Effector memory CD8-positive, alpha-beta T cell (primary cell): ENCODE measurements at regions not wholly inside any gene's neighbourhood (a gene's known extent, or its start where the extent isn't known, plus 50 kb on each side); places are given as distances from the start of the nearest gene placed in this dataset.
"Not testable (repeated sequence)": the region's sequence is repeated elsewhere in the genome, so short reads cannot be mapped to it uniquely, and the experiment has no call there.

Experiments
- ATAC-seq: fragments of 150-1000 bp; cut with Tn5 transposase; replicated peaks from 2 replicates; pipeline ENCODE4 v1.10.0; 2021; ENCODE audit warnings: mild to moderate bottlenecking, moderate library complexity
- DNase-seq, 3 experiments: peaks; one replicate each; pipeline ENCODE4 v3.0.0; 2021
- H3K27ac Mint-ChIP-seq, 2 donors: one replicate each; pipeline ENCODE4 v1.8.0; 2022; ENCODE audit warnings: mild to moderate bottlenecking in 2 of 2, mixed read lengths in 2 of 2, moderate library complexity in 2 of 2
- H3K27me3 Mint-ChIP-seq, 2 donors: one replicate each; pipeline ENCODE4 v1.8.0; 2022; ENCODE audit warnings: mixed read lengths in 2 of 2
- H3K36me3 Mint-ChIP-seq: one replicate; pipeline ENCODE4 v1.8.0; 2022; ENCODE audit warnings: mild to moderate bottlenecking, moderate library complexity, mixed read lengths; ENCODE audit not compliant: insufficient read depth
- H3K4me1 Mint-ChIP-seq, 2 donors: one replicate each; pipeline ENCODE4 v1.8.0; 2022; ENCODE audit warnings: low read depth in 2 of 2, mixed read lengths in 2 of 2
- H3K4me3 Mint-ChIP-seq, 2 donors: one replicate each; pipeline ENCODE4 v1.8.0; 2022; ENCODE audit warnings: mild to moderate bottlenecking in 2 of 2, mixed read lengths in 2 of 2, moderate library complexity in 2 of 2
- H3K9me3 Mint-ChIP-seq, 2 donors: one replicate each; pipeline ENCODE4 v1.8.0; 2022; ENCODE audit warnings: mixed read lengths in 2 of 2

DNA sequence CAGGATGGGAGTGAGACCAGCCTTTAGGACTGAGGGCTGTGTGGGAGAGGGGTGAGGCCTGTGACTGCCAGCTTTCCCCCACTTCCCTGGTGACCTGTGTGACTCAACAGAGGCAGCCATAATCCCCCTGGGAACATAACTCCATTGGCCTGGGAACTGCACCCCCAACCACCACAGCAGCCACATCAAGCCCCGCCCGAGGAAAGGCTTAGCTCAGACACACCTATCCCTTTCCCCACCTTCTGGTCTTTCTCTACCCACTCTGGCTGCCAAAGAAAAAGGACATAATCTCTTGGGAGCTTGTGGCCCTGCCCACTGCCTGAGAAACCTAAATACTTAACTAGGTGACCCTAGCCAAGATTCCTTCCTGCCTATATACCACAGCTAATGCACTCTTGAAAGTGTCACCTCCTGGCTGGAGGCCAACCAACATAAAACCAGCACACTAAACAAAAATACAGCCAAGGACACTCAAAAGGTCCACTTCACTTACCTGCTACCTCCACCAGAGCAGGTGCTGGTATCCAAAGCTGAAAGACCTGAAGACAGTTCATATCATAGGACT is 406.6 kb upstream of the CAMK1G start:
- Mint-ChIP-seq H3K36me3 (no peaks in the 10 kb centered on the region), H3K4me1 (no peaks in the 10 kb centered on the region), H3K9me3 (peaks cover 9% of the 10 kb centered on the region in 2 donors), H3K4me3 (no peak overlapping the region), H3K27ac (no peak overlapping the region), H3K27me3 (peaks cover 0 to 9% of the 10 kb centered on the region in 2 donors)
- ATAC-seq (no peak), DNase-seq (no peak)

DNA sequence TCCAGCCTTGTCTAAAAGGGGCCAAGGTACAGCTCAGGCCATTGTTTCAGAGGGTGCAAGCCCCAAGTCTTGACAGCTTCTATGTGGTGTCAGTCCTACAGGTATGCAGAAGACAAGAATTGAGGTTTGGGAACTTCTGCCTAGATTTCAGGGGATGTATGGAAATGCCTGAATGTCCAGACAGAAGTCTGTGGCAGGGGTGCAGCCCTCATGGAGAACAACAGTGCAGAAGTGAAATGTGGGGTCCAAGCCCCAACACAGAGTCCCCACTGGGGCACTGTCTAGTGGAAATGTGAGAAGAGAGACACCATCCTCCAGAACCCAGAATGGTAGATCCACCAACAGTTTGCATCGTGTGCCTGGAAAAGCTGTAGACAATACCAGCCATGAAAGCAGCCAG is 400.3 kb upstream of the CAMK1G start:
- H3K9me3 Mint-ChIP-seq: peaks cover 0 to 3% of the 10 kb centered on the region in 2 donors
- no peaks in the 10 kb centered on the region for H3K4me1 Mint-ChIP-seq
- no peak overlapping the region for H3K4me3 Mint-ChIP-seq
- no peaks in the 10 kb centered on the region for H3K27me3 Mint-ChIP-seq
- no peaks in the 10 kb centered on the region for H3K36me3 Mint-ChIP-seq
- no peak overlapping the region for H3K27ac Mint-ChIP-seq
- no peak for DNase-seq
- ATAC-seq: no peak

DNA sequence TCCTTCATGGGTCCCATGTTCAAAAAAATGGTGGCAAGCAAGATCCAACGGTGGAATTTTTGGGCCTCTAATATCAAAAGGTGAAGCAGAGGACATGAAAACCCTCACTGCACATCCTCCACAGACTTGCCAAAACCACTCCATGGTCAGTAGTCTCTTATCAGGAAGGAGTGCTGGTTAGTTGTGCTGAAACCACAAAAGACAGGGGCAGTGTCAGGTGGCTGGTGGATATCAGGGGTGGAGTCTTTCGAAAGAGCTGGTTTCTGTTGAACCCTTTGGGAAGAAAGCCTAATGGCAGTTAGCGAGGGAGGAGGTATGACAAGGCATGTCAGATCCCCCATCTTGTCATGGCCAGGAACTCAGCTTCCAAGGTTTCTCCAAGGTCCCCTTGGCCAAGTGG is 395.9 kb upstream of the CAMK1G start:
- DNase-seq: no peak
- no peaks in the 10 kb centered on the region for H3K4me1 Mint-ChIP-seq
- no peaks in the 10 kb centered on the region for H3K27me3 Mint-ChIP-seq
- H3K9me3 Mint-ChIP-seq: no peaks in the 10 kb centered on the region
- H3K4me3 Mint-ChIP-seq: no peak overlapping the region
- no peak overlapping the region for H3K27ac Mint-ChIP-seq
- ATAC-seq: no peak
- no peaks in the 10 kb centered on the region for H3K36me3 Mint-ChIP-seq

DNA sequence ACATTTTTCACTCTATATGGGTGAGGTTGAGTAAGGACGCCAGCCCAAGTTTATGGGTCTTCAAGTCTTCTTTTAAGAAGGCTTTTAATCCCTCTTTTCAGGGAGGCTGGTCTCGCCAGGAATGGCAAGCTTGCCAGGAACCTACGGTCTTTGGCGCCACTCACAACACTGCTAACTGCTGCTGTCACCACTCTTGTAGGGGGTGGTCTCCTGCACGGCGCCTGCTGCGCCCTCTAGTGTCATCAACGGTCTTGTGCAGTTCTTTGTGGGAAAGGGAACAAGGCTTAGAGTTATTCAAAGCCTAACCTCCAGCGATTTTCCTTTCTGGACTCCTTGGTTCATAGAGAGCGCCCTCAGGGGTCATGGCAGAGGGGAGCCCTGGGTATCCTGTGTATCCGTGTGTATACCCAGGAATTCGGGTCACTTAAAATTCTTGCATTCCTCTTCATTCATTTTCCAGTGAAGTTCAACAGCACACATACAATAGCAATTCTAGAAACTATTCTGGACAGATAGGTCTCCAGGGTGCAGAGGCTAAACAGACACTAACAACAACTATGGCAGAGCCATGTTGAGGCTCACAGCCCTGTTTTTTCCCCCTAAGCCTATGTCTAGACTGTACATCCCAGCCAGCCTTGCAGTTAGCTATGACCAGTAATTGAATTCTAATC is 392.8 kb upstream of the CAMK1G start:
- Mint-ChIP-seq H3K4me1 (no peaks in the 10 kb centered on the region), H3K9me3 (peaks cover 0 to 3% of the 10 kb centered on the region in 2 donors), H3K36me3 (no peaks in the 10 kb centered on the region), H3K4me3 (no peak overlapping the region), H3K27ac (no peak overlapping the region), H3K27me3 (no peaks in the 10 kb centered on the region)
- ATAC-seq (no peak), DNase-seq (no peak)

DNA sequence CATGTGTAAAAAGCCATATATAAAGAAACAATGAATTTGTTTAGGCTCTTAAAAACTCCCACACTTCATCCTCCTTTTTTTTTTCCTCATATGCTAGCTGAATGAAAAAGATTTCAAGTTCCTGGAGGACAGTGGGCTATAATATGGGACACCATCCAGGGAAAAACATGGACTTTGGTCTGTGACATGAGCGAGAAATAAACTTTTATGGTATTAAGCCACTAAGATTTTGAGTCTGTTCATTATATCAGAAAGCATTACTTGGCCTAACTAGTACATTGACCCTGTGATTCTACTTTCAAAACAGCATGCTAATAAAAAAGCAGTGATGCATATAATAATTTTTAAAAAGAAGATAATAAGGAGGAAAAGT is 392.3 kb upstream of the CAMK1G start:
- ATAC-seq (no peak), DNase-seq (no peak)
- H3K36me3 Mint-ChIP-seq: no peaks in the 10 kb centered on the region
- no peak overlapping the region for H3K4me3 Mint-ChIP-seq
- no peaks in the 10 kb centered on the region for H3K4me1 Mint-ChIP-seq
- H3K27ac Mint-ChIP-seq: no peak overlapping the region
- H3K27me3 Mint-ChIP-seq: no peaks in the 10 kb centered on the region
- H3K9me3 Mint-ChIP-seq: peaks cover 3 to 8% of the 10 kb centered on the region in 2 donors

DNA sequence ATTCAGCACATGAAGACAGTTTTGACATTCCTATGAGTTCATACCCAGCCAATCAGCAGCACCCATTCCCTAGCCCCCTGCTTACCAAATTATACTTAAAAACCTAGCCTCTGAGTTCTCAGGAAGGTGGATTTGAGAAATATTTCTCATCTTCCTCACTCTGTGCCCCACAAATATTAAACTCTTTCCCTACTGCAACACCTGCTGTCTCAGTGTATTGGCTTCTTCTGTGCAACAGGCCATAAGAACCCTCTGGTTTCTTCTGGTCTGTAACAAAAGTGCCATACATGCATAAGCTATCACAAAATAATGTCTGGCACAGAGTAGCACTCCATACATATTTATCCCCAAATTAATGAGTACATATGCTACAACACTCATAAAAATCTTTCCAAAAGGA is 387.4 kb upstream of the CAMK1G start:
- Mint-ChIP-seq H3K27me3 (peaks cover 0 to 15% of the 10 kb centered on the region in 2 donors), H3K9me3 (peaks cover 3 to 17% of the 10 kb centered on the region in 2 donors), H3K27ac (no peak overlapping the region), H3K4me1 (no peaks in the 10 kb centered on the region), H3K4me3 (no peak overlapping the region), H3K36me3 (no peaks in the 10 kb centered on the region)
- DNase-seq (no peak), ATAC-seq (no peak)

DNA sequence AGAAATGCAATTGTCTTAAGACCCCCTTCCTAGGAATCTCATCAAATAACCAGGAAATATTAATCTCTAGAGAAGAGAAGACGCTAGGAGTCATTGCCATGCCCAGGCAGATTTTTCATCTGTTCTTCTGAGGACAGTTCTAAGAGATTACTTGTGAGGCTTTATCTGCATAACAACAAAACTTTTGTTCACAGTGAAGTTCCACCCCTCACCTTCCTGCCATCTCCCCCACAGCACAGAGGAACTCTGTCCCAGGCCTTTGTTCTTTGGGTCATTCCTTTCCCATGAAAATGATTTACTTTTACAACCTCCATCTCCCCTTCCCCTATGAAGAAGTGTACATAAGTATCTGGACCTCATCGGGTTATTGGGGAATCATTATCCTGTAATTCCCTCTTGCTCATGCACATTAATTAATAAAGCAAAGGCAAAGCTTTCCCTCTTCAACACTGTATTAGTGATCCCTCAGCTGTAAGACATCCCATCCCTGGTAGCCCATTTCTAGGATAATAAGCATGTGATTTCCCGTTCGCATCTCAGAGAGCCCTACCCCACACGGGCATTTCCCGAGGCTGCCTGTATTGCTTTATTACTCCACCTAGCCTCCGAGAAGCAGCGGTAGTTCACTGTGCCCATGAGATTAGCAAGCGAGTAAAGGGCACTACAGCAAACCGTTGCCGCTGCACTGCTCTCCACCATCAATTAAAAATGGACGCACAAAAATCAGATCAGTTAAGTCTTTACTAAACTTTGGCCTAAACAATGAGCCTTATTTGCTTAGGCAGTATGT is 384.4 kb upstream of the CAMK1G start:
- no peaks in the 10 kb centered on the region for H3K36me3 Mint-ChIP-seq
- ATAC-seq: no peak
- DNase-seq: no peak
- H3K27ac Mint-ChIP-seq: no peak overlapping the region
- H3K27me3 Mint-ChIP-seq: peaks cover 0 to 15% of the 10 kb centered on the region in 2 donors
- peaks cover 3 to 17% of the 10 kb centered on the region in 2 donors for H3K9me3 Mint-ChIP-seq
- H3K4me3 Mint-ChIP-seq: no peak overlapping the region
- no peaks in the 10 kb centered on the region for H3K4me1 Mint-ChIP-seq

DNA sequence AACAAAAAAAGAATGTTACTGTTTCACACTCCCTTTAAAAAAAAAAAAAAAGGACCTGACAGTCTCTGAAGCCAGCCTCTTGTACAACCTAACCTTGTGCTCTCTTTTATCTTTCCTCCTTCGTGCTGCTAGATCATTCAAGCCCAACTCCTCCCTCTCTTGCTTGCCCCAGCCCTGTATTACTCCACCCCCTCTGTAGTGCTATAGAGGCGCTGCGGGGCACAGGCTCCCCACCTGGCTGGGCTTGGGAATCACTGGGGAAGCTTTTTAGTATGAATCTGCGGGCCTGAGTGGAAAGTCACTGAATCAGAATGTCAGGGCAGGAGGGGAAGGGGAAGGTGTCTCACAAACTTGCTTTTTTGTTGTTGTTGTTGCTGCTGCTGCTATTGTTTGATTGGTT is 383.7 kb upstream of the CAMK1G start:
- no peak overlapping the region for H3K27ac Mint-ChIP-seq
- ATAC-seq (no peak), DNase-seq (no peak)
- H3K4me1 Mint-ChIP-seq: no peaks in the 10 kb centered on the region
- H3K36me3 Mint-ChIP-seq: no peaks in the 10 kb centered on the region
- peaks cover 3 to 17% of the 10 kb centered on the region in 2 donors for H3K9me3 Mint-ChIP-seq
- peaks cover 0 to 15% of the 10 kb centered on the region in 2 donors for H3K27me3 Mint-ChIP-seq
- H3K4me3 Mint-ChIP-seq: no peak overlapping the region

DNA sequence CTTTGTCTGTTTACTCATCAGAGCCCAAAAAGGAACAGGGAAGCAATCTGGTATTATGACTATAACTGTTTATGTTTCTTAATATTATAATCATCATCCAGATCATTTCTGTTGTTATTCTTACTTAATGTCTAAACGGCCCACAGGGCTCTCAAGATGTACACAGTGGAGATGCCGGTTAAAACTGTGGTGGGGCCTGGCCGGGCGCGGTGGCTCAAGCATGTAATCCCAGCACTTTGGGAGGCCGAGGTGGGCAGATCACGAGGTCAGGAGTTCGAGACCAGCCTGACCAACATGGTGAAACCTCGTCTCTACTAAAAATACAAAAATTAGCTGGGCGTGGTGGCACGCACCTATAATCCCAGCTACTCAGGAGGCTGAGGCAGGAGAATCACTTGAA is 381.2 kb upstream of the CAMK1G start:
- not testable (repeated sequence) for H3K4me1 Mint-ChIP-seq, ATAC-seq, H3K9me3 Mint-ChIP-seq, DNase-seq, H3K4me3 Mint-ChIP-seq, H3K27ac Mint-ChIP-seq, H3K36me3 Mint-ChIP-seq
- H3K27me3 Mint-ChIP-seq: peaks cover 20 to 36% of the 10 kb centered on the region in 2 donors

DNA sequence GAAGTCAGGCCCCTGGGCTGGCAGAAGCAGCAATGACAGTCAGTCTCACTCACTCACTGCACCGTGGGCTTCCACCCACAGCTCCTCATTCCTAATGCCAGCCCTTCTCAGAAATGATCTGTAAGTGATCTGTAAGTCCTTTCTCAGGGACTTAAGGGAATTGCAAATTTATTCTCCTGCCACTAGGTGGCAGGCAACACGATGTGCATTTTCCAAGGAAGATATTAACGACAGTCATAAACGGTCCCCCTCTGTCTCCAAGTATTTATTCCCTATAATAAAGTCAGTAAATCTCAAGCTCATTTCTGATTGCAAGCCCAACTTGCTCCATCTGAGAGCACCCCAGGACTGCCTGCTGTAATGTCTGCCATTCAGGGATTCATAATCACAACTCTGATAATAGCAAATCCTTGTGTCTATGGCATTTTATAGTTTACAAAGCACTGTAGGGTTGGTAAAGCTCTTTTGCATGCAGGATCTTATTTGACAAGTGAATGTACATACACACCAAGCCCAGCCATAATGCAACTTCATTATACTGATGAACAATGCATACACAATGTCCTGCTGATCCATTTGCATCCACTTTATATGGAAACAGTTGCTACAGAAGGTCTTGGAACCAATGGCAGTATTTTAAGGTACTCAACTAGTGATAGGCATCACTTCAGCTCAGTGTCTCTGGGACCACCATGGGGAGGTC is 380.5 kb upstream of the CAMK1G start:
- Mint-ChIP-seq H3K9me3 (no peaks in the 10 kb centered on the region), H3K4me3 (no peak overlapping the region), H3K27ac (no peak overlapping the region), H3K27me3 (peaks cover 20 to 43% of the 10 kb centered on the region in 2 donors), H3K4me1 (no peaks in the 10 kb centered on the region), H3K36me3 (no peaks in the 10 kb centered on the region)
- DNase-seq: no peak
- no peak for ATAC-seq

DNA sequence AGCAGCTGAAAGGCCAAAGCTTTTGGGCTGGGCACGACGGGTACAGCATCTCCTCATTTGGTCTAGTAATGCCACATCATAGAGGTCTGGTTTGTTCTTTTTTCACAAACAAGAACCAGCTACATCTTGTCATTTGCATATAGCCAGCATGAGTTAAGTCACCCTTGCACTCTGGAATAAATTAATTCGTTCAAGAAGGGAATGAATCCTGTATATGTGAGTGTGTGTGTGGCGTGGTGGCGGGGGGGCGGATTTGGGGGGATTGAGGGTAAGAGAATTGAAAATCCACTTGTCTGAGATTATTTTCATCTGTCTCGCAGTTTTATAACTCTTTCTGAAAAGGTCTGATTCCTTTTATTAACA is 380.0 kb upstream of the CAMK1G start:
- Mint-ChIP-seq H3K4me3 (no peak overlapping the region), H3K27me3 (peaks cover 20 to 48% of the 10 kb centered on the region in 2 donors), H3K9me3 (no peaks in the 10 kb centered on the region), H3K4me1 (no peaks in the 10 kb centered on the region), H3K27ac (no peak overlapping the region), H3K36me3 (no peaks in the 10 kb centered on the region)
- ATAC-seq (no peak), DNase-seq (no peak)

DNA sequence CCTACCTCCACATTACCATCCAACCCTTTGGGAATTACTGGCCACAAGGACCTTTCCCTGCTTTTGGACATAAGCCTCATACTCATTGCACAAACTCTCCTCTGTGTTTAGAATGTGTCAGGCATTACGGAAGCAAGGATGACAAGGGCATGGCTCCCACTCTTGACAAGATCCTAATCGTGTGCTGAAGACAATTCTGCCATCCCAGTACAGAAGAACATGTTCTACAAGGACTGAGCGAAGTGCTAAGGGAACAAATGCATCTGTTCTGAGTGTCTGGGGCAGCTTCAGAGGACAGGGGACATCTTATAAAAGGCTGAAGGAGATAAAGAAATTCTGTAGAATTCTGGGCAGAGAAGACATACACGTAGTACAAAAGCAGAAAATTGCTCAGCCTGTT is 378.5 kb upstream of the CAMK1G start:
- Mint-ChIP-seq H3K36me3 (no peaks in the 10 kb centered on the region), H3K9me3 (no peaks in the 10 kb centered on the region), H3K27me3 (peaks cover 34 to 48% of the 10 kb centered on the region in 2 donors), H3K4me1 (no peaks in the 10 kb centered on the region), H3K4me3 (no peak overlapping the region), H3K27ac (no peak overlapping the region)
- no peak for ATAC-seq
- no peak for DNase-seq

DNA sequence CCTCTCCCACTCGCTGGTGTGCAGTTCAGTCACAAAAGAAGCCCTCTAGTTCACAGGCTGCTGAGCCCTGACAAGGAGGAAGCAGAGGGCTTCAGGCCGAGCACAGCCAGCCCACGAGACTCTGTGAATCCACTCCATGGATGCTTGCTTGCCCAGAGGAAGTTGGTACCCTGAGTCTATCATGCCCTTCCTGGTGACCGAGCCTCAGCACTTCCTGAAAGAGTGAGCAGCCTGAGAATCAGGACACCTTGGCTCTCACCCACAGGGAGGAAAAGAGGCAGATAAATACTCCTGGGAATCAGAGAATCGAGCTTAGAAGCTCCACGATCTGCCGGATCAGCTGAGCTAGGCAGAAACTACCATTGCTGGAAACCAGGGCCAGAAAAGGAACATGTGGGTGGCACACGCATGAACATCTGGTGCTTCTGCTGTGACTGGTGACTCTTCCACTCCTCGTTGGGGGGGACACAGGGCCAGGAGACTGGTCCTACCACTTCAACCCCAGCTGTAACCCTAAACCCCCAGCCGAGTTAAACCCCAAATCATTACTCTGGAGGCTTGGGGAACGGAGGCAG is 376.3 kb upstream of the CAMK1G start:
- no peaks in the 10 kb centered on the region for H3K36me3 Mint-ChIP-seq
- H3K27ac Mint-ChIP-seq: no peak overlapping the region
- peaks cover 52 to 64% of the 10 kb centered on the region in 2 donors for H3K27me3 Mint-ChIP-seq
- H3K4me1 Mint-ChIP-seq: no peaks in the 10 kb centered on the region
- no peak for ATAC-seq
- DNase-seq: no peak
- no peaks in the 10 kb centered on the region for H3K9me3 Mint-ChIP-seq
- no peak overlapping the region for H3K4me3 Mint-ChIP-seq
